MM.1S (cell line): ENCODE measurements at regions not wholly inside any gene's neighbourhood (a gene's known extent, or its start where the extent isn't known, plus 50 kb on each side); places are given as distances from the start of the nearest gene placed in this dataset.

Source experiments
- EZH2 ChIP-seq: fragments of 300-600 bp; sonication (generic); optimal IDR thresholded peaks from 2 replicates; pipeline ENCODE3; 2017; ENCODE audit warnings: low read depth, mild to moderate bottlenecking, antibody characterized with exemption, low read length, mixed read lengths
- TF ChIP-seq, protein P1 (sequence below): fragments of 300-600 bp; sonication (generic); IDR thresholded peaks from 2 replicates; pipeline ENCODE4 v1.5.1; 2016; ENCODE audit warnings: antibody characterized with exemption, low read length, mixed read lengths

- TF ChIP-seq, protein P1, sequence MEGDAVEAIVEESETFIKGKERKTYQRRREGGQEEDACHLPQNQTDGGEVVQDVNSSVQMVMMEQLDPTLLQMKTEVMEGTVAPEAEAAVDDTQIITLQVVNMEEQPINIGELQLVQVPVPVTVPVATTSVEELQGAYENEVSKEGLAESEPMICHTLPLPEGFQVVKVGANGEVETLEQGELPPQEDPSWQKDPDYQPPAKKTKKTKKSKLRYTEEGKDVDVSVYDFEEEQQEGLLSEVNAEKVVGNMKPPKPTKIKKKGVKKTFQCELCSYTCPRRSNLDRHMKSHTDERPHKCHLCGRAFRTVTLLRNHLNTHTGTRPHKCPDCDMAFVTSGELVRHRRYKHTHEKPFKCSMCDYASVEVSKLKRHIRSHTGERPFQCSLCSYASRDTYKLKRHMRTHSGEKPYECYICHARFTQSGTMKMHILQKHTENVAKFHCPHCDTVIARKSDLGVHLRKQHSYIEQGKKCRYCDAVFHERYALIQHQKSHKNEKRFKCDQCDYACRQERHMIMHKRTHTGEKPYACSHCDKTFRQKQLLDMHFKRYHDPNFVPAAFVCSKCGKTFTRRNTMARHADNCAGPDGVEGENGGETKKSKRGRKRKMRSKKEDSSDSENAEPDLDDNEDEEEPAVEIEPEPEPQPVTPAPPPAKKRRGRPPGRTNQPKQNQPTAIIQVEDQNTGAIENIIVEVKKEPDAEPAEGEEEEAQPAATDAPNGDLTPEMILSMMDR, result no peak
- TF ChIP-seq EZH2, result no peak
Observed at GRCh38 chrX:40449396-40449795, 131.4 kb upstream of the ATP6AP2 start.
